Upper lobe of left lung (tissue), 6 donors: ENCODE measurements at regions not wholly inside any gene's neighbourhood (a gene's known extent, or its start where the extent isn't known, plus 50 kb on each side); places are given as distances from the start of the nearest gene placed in this dataset.
A peak's percentile ranks its signal among the peaks of the same experiment; 100 is the strongest.

Experiments
- ATAC-seq, 2 donors: fragments of 200-7000 bp; cut with Tn5 transposase; one replicate each; pipeline ENCODE4 v1.9.1; 2022; ENCODE audit warnings: mild to moderate bottlenecking in 2 of 2, moderate library complexity in 2 of 2; ENCODE audit not compliant: low FRiP score in 2 of 2
- DNase-seq, 2 donors: peaks; one replicate each; pipeline ENCODE4 v3.0.0-alpha.2; 2019 to 2020
- H3K27ac ChIP-seq, 4 donors: fragments of 200-600 bp; sonication (generic); one replicate each; pipeline ENCODE4 v1.5.1; 2016 to 2019
- H3K27me3 ChIP-seq, 4 donors: fragments of 200-600 bp; sonication (generic); one replicate each; pipeline ENCODE4 v1.5.1; 2017 to 2019
- H3K36me3 ChIP-seq, 4 donors: fragments of 200-600 bp; sonication (generic); one replicate each; pipeline ENCODE4 v1.5.1; 2016 to 2019
- H3K4me1 ChIP-seq, 4 donors: fragments of 200-600 bp; sonication (generic); one replicate each; pipeline ENCODE4 v1.5.1; 2018 to 2019
- H3K4me3 ChIP-seq, 4 donors: fragments of 200-600 bp; sonication (generic); one replicate each; pipeline ENCODE4 v1.5.1; 2017 to 2019; ENCODE audit warnings: mild to moderate bottlenecking in 2 of 4, moderate library complexity in 1 of 4
- H3K9me3 ChIP-seq, 4 donors: fragments of 200-600 bp; sonication (generic); one replicate each; pipeline ENCODE4 v1.5.1; 2018 to 2019
- EP300 ChIP-seq, 4 donors: sonication (generic); formaldehyde crosslinking; IDR thresholded peaks; one replicate each; pipeline ENCODE4 v1.5.1; 2017; ENCODE audit warnings: antibody characterized with exemption in 4 of 4, control low read depth in 2 of 4
- POLR2A ChIP-seq, 4 donors: fragments of 450-650 bp; IDR thresholded peaks; one replicate each; pipeline ENCODE4 v1.5.1; 2016 to 2017; ENCODE audit warnings: antibody characterized with exemption in 4 of 4, mild to moderate bottlenecking in 2 of 4
- POLR2AphosphoS5 ChIP-seq, 2 donors: sonication (generic); formaldehyde crosslinking; IDR thresholded peaks; one replicate each; pipeline ENCODE4 v1.5.1; 2017; ENCODE audit warnings: antibody characterized with exemption in 2 of 2
- WGBS, 2 donors: methylation state at CpG; one replicate each; pipeline ENCODE4 v1.1.5; 2017 to 2018; 5-methylcytosine and 5-hydroxymethylcytosine counted together
- TF ChIP-seq, protein P1 (sequence below), 6 experiments: fragments of 450-650 bp in 4 of 6; fragments of 200-600 bp in 2 of 6; sonication (generic) in 2 of 6; IDR thresholded peaks; one replicate each; pipeline ENCODE4 v1.5.1; 2016 to 2019; ENCODE audit warnings: antibody characterized with exemption in 6 of 6
- donor health status: DM: no; HTN: no; CAD: no; lungs with moderate emphysema.
- donor health status: DM: no; HTN: yes; CAD: no; lungs with severe emphysema.

DNA sequence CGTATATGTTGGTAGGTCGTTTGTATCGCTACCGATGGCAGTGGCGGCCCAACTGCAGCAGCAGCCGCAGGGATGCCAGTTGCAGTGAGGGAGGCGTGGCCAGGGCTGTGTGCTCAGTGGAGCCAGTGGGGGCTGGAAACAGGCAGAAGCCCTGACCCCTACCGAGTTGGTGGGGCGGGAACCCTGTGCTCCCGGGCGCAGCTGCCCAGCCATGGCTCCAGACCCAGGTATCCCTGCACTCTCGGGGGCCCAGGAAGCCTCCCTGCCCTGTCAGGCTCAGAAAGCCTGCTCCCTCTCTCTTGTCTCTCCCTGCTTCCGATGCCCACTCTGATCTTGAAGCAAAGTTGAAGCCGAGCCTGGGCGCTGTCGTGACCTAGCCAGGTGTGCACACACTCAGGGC lies 78.6 kb upstream of the ITGB1 start:
- H3K27me3 ChIP-seq = no peaks in the 10 kb centered on the region
- H3K4me3 ChIP-seq = no peak overlapping the region
- no peak overlapping the region for H3K27ac ChIP-seq
- H3K4me1 ChIP-seq = no peaks in the 10 kb centered on the region
- no peak for ATAC-seq
- H3K36me3 ChIP-seq = no peaks in the 10 kb centered on the region
- TF ChIP-seq POLR2AphosphoS5 (IDR thresholded peaks at IDR 0.05) (no peak), POLR2A (IDR thresholded peaks at IDR 0.05) (no peak), EP300 (IDR thresholded peaks at IDR 0.05) (no peak)
- TF ChIP-seq, protein P1, sequence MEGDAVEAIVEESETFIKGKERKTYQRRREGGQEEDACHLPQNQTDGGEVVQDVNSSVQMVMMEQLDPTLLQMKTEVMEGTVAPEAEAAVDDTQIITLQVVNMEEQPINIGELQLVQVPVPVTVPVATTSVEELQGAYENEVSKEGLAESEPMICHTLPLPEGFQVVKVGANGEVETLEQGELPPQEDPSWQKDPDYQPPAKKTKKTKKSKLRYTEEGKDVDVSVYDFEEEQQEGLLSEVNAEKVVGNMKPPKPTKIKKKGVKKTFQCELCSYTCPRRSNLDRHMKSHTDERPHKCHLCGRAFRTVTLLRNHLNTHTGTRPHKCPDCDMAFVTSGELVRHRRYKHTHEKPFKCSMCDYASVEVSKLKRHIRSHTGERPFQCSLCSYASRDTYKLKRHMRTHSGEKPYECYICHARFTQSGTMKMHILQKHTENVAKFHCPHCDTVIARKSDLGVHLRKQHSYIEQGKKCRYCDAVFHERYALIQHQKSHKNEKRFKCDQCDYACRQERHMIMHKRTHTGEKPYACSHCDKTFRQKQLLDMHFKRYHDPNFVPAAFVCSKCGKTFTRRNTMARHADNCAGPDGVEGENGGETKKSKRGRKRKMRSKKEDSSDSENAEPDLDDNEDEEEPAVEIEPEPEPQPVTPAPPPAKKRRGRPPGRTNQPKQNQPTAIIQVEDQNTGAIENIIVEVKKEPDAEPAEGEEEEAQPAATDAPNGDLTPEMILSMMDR (IDR thresholded peaks at IDR 0.05) = no peak
- whole genome bisulfite sequencing, 2 donors = 97 to 100% methylated on average over 5 to 16 of the region's 16 CpGs
- peak in 1 of 2 donors; percentile 41 for DNase-seq
- H3K9me3 ChIP-seq = no peaks in the 10 kb centered on the region

DNA sequence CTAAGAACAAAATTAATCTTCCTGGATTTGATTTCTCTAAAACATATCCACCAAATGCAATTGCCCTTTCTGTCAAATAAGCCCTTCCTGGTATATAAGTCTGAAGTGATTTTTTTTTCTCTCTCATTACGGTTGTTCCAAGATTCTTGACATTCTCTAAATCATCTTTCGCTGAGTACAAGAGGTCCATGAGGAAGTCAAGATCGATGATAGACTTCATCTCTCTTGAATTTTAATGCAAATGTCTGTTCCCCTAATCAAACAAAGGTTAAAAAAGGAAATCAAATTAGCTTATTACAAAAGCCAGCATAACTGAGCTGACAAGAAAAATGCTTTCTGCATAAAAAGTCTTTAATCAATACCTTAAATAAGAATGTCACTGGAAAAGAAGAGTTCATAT lies 77.4 kb upstream of the ITGB1 start:
- TF ChIP-seq POLR2AphosphoS5 (IDR thresholded peaks at IDR 0.05) = no peak
- TF ChIP-seq POLR2A (IDR thresholded peaks at IDR 0.05) = no peak
- TF ChIP-seq, protein P1 (IDR thresholded peaks at IDR 0.05) = no peak
- no peak for TF ChIP-seq EP300 (IDR thresholded peaks at IDR 0.05)
- no peaks in the 10 kb centered on the region for H3K4me1 ChIP-seq
- H3K27ac ChIP-seq = no peak overlapping the region
- DNase-seq (no peak), ATAC-seq (no peak)
- 73 to 77% methylated on average over 3 of the region's 3 CpGs for WGBS, 2 donors
- H3K27me3 ChIP-seq = no peaks in the 10 kb centered on the region
- H3K9me3 ChIP-seq = no peaks in the 10 kb centered on the region
- H3K36me3 ChIP-seq = no peaks in the 10 kb centered on the region
- no peak overlapping the region for H3K4me3 ChIP-seq

DNA sequence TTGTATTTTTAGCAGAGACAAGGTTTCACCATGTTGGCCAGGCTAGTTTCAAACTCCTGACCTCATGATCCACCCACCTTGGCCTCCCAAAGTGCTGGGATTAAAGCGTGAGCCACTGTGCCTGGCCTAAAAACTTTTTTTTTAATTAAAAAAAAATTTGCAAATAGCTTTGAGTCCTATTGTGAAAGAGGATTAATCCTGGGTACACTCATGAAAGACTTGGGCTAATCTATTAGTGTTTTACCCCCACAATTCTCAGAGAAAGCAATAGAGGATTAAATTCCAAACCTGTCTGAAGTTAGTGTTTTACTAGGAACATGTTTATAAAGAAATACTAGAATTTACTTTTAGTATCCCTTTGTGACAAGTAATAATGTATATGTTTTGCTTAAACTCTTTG lies 76.9 kb upstream of the ITGB1 start:
- no peak for ATAC-seq
- H3K27ac ChIP-seq = no peak overlapping the region
- no peaks in the 10 kb centered on the region for H3K9me3 ChIP-seq
- no peaks in the 10 kb centered on the region for H3K4me1 ChIP-seq
- no peaks in the 10 kb centered on the region for H3K27me3 ChIP-seq
- no peaks in the 10 kb centered on the region for H3K36me3 ChIP-seq
- WGBS, 2 donors = 83 to 88% methylated on average over 1 of the region's 1 CpG
- DNase-seq = no peak
- no peak overlapping the region for H3K4me3 ChIP-seq
- no peak for TF ChIP-seq POLR2AphosphoS5 (IDR thresholded peaks at IDR 0.05)
- TF ChIP-seq, protein P1 (IDR thresholded peaks at IDR 0.05) = no peak
- no peak for TF ChIP-seq EP300 (IDR thresholded peaks at IDR 0.05)
- no peak for TF ChIP-seq POLR2A (IDR thresholded peaks at IDR 0.05)

DNA sequence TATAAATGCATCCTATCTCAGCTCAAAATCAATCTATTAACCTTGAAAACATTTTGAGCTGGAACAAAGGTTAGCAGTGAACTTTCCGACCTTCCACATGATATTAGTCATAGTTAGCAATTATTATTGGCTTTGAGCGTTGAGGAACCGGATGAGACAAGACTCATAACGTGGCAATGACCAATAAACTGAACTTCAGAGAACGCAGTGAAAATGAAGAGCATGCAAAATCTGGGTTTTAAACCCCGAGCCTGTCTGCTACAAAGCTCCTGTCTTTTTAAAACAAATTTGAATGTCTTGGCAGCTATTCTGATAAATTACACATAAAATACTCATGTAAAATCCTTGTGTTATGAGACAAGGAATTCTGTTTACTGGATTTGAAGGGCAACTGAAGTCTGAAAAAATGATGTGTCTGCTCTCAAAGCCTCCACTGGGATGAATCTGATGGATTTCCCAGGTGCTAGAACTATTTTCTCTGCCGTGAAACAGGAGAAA lies 74.7 kb upstream of the ITGB1 start:
- ATAC-seq = peak in 1 of 2 donors; percentile 62
- TF ChIP-seq EP300 (IDR thresholded peaks at IDR 0.05) (no peak), POLR2AphosphoS5 (IDR thresholded peaks at IDR 0.05) (no peak), POLR2A (IDR thresholded peaks at IDR 0.05) (no peak)
- TF ChIP-seq, protein P1 (IDR thresholded peaks at IDR 0.05) = no peak

More for the DNA sequence above, 74.7 kb upstream of the ITGB1 start:
- Histone ChIP-seq H3K36me3 (no peaks in the 10 kb centered on the region), H3K4me3 (no peak overlapping the region), H3K27ac (no peak overlapping the region), H3K9me3 (no peaks in the 10 kb centered on the region), H3K27me3 (no peaks in the 10 kb centered on the region), H3K4me1 (no peaks in the 10 kb centered on the region)
- DNase-seq = no peak
- WGBS, 2 donors = 61 to 72% methylated on average over 7 of the region's 7 CpGs
